ENCODE measurements at regions not wholly inside any gene's neighbourhood (a gene's known extent, or its start where the extent isn't known, plus 50 kb on each side); places are given as distances from the start of the nearest gene placed in this dataset.

GRCh38 chr2:198362740-198363139 is 558.3 kb downstream of the PLCL1 start:
- no peak overlapping the region for H2AFZ ChIP-seq (ENCODE audit: low read length)
- H3F3A ChIP-seq (ENCODE audit: insufficient read depth, low read length), result no peaks in the 10 kb centered on the region
- TF ChIP-seq EZH2phosphoT487 (IDR thresholded peaks at IDR 0.05; ENCODE audit: low read length), result no peak
- TF ChIP-seq CTCF (IDR thresholded peaks at IDR 0.05; ENCODE audit: low read length), result no peak
- no peak for TF ChIP-seq EZH2 (optimal IDR thresholded peaks at IDR 0.05; ENCODE audit: low read depth, low read length)
- H3K4me2 ChIP-seq (ENCODE audit: low read depth, low read length), result no peak overlapping the region
- H3K27me3 ChIP-seq (replicated peaks; ENCODE audit: insufficient read depth, low read length), result peaks cover 84% of the 10 kb centered on the region
- no peak overlapping the region for H3K27ac ChIP-seq (ENCODE audit: low read length)
- H3K9me3 ChIP-seq (replicated peaks; ENCODE audit: insufficient read depth, low read length), result no peaks in the 10 kb centered on the region
- no peaks in the 10 kb centered on the region for H3K4me1 ChIP-seq (ENCODE audit: low read length)
- no peaks in the 10 kb centered on the region for H3K79me2 ChIP-seq (ENCODE audit: low read length)
- no peaks in the 10 kb centered on the region for H3K9me2 ChIP-seq (replicated peaks; ENCODE audit: insufficient read depth, low read length)
- H3K36me3 ChIP-seq (replicated peaks; ENCODE audit: insufficient read depth, low read length), result no peaks in the 10 kb centered on the region
- H3K4me3 ChIP-seq (ENCODE audit: low read length), result no peak overlapping the region
- no peak overlapping the region for H3K9ac ChIP-seq (ENCODE audit: low read length)
- H4K20me1 ChIP-seq (ENCODE audit: insufficient read depth, low read length), result no peaks in the 10 kb centered on the region
- no peak for DNase-seq

- Histone ChIP-seq H3K27me3 (replicated peaks; ENCODE audit: insufficient read depth, low read length) (peaks cover 55% of the 10 kb centered on the region), H3K36me3 (replicated peaks; ENCODE audit: insufficient read depth, low read length) (no peaks in the 10 kb centered on the region), H3K27ac (ENCODE audit: low read length) (no peak overlapping the region), H3K9ac (ENCODE audit: low read length) (no peak overlapping the region), H3K9me2 (replicated peaks; ENCODE audit: insufficient read depth, low read length) (no peaks in the 10 kb centered on the region), H3K4me2 (ENCODE audit: low read depth, low read length) (no peak overlapping the region), H2AFZ (ENCODE audit: low read length) (no peak overlapping the region), H3F3A (ENCODE audit: insufficient read depth, low read length) (no peaks in the 10 kb centered on the region), H3K4me3 (ENCODE audit: low read length) (no peak overlapping the region), H3K4me1 (ENCODE audit: low read length) (no peaks in the 10 kb centered on the region), H4K20me1 (ENCODE audit: insufficient read depth, low read length) (no peaks in the 10 kb centered on the region), H3K79me2 (ENCODE audit: low read length) (no peaks in the 10 kb centered on the region), H3K9me3 (replicated peaks; ENCODE audit: insufficient read depth, low read length) (no peaks in the 10 kb centered on the region)
- no peak for DNase-seq
- no peak for TF ChIP-seq CTCF (IDR thresholded peaks at IDR 0.05; ENCODE audit: low read length)
- TF ChIP-seq EZH2 (optimal IDR thresholded peaks at IDR 0.05; ENCODE audit: low read depth, low read length), result no peak
- no peak for TF ChIP-seq EZH2phosphoT487 (IDR thresholded peaks at IDR 0.05; ENCODE audit: low read length)
These were observed 554.9 kb downstream of the PLCL1 start for GRCh38 chr2:198359308-198359707.

- DNase-seq, result no peak
- Histone ChIP-seq H3K4me3 (ENCODE audit: low read length) (no peak overlapping the region), H3K9me3 (replicated peaks; ENCODE audit: insufficient read depth, low read length) (no peaks in the 10 kb centered on the region), H3K9ac (ENCODE audit: low read length) (no peak overlapping the region), H3K36me3 (replicated peaks; ENCODE audit: insufficient read depth, low read length) (no peaks in the 10 kb centered on the region), H3K4me2 (ENCODE audit: low read depth, low read length) (no peak overlapping the region), H3K27me3 (replicated peaks; ENCODE audit: insufficient read depth, low read length) (peaks cover 24% of the 10 kb centered on the region; the same call in 1 of the 2 replicates), H3K9me2 (replicated peaks; ENCODE audit: insufficient read depth, low read length) (no peaks in the 10 kb centered on the region), H3F3A (ENCODE audit: insufficient read depth, low read length) (no peaks in the 10 kb centered on the region), H3K27ac (ENCODE audit: low read length) (no peak overlapping the region), H4K20me1 (ENCODE audit: insufficient read depth, low read length) (no peaks in the 10 kb centered on the region), H3K79me2 (ENCODE audit: low read length) (no peaks in the 10 kb centered on the region), H3K4me1 (ENCODE audit: low read length) (no peaks in the 10 kb centered on the region), H2AFZ (ENCODE audit: low read length) (no peak overlapping the region)
- no peak for TF ChIP-seq CTCF (IDR thresholded peaks at IDR 0.05; ENCODE audit: low read length)
These were observed 551.8 kb downstream of the PLCL1 start for GRCh38 chr2:198356157-198356556.
